Retinal pigment epithelial cell (primary cell): ENCODE measurements at regions not wholly inside any gene's neighbourhood (a gene's known extent, or its start where the extent isn't known, plus 50 kb on each side); places are given as distances from the start of the nearest gene placed in this dataset.

Experiments used
- DNase-seq: peaks from one replicate; pipeline ENCODE4 v3.0.0-alpha.2; 2010; ENCODE audit warnings: low read depth
- H3K4me3 ChIP-seq: 2 replicates; pipeline ENCODE4 v1.5.1; 2011; ENCODE audit warnings: mild to moderate bottlenecking, low read length, control low read depth, moderate library complexity
- TF ChIP-seq, protein P1 (sequence below): conservative IDR thresholded peaks from 2 replicates; pipeline ENCODE4 v1.5.1; 2011; ENCODE audit warnings: low read depth, low read length, control low read depth, inconsistent platforms

DNA sequence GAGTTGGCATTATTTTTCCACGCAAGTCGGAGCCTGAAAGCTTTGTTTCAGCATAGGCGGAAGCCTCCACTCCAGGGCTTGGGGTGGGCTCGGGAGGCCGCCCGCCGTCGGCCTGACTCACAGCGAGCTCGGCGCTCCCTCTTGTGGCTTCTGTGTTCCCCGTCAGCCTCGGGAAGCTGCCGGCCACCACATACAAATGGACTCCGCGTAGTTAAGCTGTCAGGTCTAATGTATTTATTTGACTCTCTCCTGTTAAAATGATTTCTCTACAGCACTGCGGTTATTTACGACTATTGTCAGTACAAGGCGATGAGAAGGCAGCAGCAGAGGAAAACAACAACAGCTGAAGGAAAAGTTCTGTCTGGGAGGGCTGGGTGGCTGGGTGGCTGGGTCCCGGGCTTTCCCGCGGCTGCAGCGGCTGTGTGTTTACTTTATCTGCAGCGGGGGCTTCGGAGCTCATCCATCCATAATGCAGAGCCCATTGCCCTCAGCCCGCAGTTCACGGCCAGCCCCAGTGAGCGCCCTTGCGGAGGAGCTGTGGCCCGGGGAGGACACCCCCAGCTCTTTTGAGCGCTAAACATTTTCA, 375.7 kb upstream of the CAMK1G start:
- peak overlapping the region; percentile 33 for H3K4me3 ChIP-seq
- no peak for DNase-seq
- TF ChIP-seq, protein P1, sequence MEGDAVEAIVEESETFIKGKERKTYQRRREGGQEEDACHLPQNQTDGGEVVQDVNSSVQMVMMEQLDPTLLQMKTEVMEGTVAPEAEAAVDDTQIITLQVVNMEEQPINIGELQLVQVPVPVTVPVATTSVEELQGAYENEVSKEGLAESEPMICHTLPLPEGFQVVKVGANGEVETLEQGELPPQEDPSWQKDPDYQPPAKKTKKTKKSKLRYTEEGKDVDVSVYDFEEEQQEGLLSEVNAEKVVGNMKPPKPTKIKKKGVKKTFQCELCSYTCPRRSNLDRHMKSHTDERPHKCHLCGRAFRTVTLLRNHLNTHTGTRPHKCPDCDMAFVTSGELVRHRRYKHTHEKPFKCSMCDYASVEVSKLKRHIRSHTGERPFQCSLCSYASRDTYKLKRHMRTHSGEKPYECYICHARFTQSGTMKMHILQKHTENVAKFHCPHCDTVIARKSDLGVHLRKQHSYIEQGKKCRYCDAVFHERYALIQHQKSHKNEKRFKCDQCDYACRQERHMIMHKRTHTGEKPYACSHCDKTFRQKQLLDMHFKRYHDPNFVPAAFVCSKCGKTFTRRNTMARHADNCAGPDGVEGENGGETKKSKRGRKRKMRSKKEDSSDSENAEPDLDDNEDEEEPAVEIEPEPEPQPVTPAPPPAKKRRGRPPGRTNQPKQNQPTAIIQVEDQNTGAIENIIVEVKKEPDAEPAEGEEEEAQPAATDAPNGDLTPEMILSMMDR, result peak; percentile 89

DNA sequence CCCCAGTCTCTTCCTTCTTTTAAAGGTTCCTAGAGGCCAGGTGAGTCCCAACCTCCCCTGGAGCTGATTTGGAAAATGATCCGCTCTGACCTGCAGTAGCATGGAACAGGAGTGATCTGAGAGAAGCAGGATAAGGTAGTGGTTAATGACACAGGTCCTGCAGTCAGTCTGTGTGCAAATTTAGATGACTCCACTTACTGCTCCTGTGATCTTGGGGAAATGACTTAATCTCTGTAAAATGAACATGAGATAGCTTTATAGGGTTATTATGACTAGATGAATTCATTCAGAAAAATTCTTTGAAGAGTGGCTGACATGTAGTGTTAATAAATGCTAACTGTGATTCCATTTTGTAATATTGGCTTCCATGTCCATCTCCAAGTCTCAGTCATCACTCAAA, 374.9 kb upstream of the CAMK1G start:
- H3K4me3 ChIP-seq, result no peak overlapping the region

DNA sequence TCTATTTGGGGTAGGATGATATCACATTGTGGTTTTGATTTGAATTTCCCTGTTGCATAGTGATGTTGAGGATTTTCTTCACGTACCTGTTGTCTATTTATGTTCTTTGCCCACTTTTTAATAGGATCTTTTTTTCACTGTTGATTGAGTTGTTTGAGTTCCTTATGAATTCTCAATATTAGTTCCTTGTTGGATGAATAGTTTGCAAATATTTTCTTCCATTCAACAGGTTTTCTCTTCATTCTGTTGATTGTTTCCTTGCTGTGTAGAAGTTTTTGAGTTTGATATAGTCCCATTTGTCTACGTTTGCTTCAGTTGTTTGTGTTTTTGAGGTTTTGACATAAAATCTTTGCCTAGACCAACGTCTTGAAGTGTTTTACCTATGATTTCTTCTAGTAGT, 369.5 kb upstream of the CAMK1G start:
- no peak for DNase-seq
- H3K4me3 ChIP-seq, result no peak overlapping the region
- TF ChIP-seq, protein P1, result no peak

More for the DNA sequence above, 374.9 kb upstream of the CAMK1G start:
- DNase-seq, result no peak
- TF ChIP-seq, protein P1, result no peak

DNA sequence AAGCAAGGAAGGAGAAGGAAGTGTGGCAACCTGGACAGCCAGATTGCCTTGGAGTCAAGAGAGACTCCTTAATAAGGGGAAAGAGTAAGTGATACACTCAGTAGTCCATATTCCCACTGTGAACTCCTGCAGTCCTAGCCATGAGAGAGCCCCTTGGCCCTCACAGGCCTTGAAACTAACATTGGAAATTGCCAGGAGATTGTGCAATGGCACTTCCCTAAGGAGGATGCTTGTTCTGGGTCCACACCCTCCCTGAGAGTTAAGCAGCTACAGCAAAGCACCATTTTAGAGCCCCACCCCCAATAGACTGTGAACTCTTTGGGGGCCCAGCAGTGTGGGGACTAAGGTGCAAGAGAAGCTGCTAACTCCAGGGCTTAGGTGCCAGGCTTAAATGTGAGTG, 367.7 kb upstream of the CAMK1G start:
- H3K4me3 ChIP-seq, result no peak overlapping the region
- TF ChIP-seq, protein P1, result no peak
- no peak for DNase-seq

DNA sequence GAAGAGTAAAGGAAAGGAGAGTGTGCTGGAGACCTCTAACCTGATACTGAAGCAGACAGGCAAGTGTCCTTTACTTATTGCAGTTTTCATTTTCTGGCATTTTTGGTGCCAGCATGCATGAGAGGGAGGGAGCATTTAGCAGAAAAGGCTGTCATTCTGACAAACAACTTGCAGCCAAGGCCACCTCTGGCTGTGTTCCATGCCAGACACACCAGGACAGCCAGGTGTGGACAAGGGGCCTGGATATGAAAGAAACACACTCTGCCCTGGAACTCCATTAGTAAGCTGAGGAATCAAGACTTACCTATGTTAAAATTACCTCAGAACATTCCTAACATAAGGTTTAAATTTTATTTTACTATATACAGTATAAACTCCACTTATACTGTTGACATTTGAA, 365.4 kb upstream of the CAMK1G start:
- TF ChIP-seq, protein P1, result no peak

DNA sequence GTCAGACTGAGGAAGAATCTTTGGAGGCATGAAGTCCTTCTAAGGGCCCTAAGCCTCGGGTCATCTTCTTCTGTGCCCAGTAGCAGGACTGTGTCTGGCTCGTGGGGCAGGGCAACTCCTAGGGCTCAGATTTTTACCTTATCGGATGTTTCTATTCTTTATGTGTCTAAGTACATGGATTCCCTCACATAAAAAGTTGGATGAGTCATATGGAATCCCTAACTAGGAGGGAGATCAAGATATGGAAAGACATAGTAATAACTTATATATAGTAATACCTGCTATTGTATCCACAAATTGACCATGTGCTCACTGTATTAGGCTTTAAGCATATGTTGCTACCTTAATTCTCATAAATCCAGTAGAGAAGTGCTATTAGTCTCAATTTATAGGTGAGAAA, 364.5 kb upstream of the CAMK1G start:
- no peak for DNase-seq
- TF ChIP-seq, protein P1, result no peak
- H3K4me3 ChIP-seq, result no peak overlapping the region

More for the DNA sequence above, 365.4 kb upstream of the CAMK1G start:
- DNase-seq, result no peak
- H3K4me3 ChIP-seq, result no peak overlapping the region

DNA sequence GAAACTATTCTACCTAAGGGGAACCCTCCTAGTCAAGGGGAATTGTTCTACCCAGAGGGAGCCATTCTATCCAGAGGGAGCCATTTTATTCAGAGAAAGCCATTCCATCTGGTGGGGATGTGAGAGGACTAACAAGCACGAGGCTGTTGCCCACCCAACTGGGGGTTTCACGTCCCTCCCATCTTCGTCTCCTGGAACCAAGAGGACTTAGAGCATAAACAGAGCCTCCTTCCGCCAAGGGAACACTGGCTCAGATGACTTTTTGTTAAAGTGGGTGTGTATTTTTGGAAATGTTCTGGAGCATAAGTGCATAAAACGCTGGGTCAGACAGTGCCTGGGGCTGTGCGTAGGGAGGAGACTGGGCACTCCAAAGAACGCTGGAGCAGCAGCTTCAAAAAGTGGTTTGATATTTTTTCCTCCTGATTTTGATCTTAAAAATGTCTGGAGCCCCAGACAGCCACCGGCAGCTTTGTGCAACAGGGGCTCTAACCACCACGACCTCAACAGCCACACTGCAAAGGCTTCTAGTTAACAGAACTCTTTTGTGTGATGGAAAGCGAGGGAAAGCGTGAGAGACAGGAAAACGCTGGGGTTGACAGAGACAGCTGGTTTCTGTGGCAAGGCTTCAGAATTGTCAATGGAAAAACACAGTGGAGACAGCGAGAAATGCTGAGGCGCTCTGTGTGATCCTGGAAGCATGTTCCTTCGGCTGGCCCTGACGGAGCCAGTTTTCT, 363.6 kb upstream of the CAMK1G start:
- TF ChIP-seq, protein P1, result no peak
- DNase-seq, result no peak
- H3K4me3 ChIP-seq, result no peak overlapping the region
